ENCODE measurements at regions not wholly inside any gene's neighbourhood (a gene's known extent, or its start where the extent isn't known, plus 50 kb on each side); places are given as distances from the start of the nearest gene placed in this dataset.

- no peak overlapping the region for H3K27ac ChIP-seq
- no peak for TF ChIP-seq CTCF (conservative IDR thresholded peaks at IDR 0.05; ENCODE audit: low read depth, low read length)
- H3K4me2 ChIP-seq, result no peak overlapping the region
- no peak overlapping the region for H3K9ac ChIP-seq
- H4K20me1 ChIP-seq (ENCODE audit: insufficient read depth), result no peaks in the 10 kb centered on the region
- H3K4me3 ChIP-seq (IDR thresholded peaks at IDR 0.05; ENCODE audit: insufficient read depth, low read depth, low read length), result no peak overlapping the region
- H3K27me3 ChIP-seq (ENCODE audit: insufficient read depth, low read depth), result no peaks in the 10 kb centered on the region
- no peaks in the 10 kb centered on the region for H3K79me2 ChIP-seq (ENCODE audit: insufficient read depth, low read depth)
- H3K36me3 ChIP-seq (ENCODE audit: insufficient read depth), result no peaks in the 10 kb centered on the region
- H2AFZ ChIP-seq (ENCODE audit: low read depth), result no peak overlapping the region
- peaks cover 19% of the 10 kb centered on the region for H3K4me1 ChIP-seq (ENCODE audit: low read depth, poor library complexity, severe bottlenecking)
These were observed 452.9 kb downstream of the TFAP2B start for GRCh38 chr6:51271615-51272014.

- H3K27me3 ChIP-seq (ENCODE audit: insufficient read depth, low read depth), result no peaks in the 10 kb centered on the region
- TF ChIP-seq CTCF (conservative IDR thresholded peaks at IDR 0.05; ENCODE audit: low read depth, low read length), result no peak
- no peak overlapping the region for H3K27ac ChIP-seq
These were observed 454.7 kb downstream of the TFAP2B start for GRCh38 chr6:51273228-51273961.

GRCh38 chr6:51277474-51277873, 458.8 kb downstream of the TFAP2B start:
- Histone ChIP-seq H3K9ac (no peak overlapping the region), H3K36me3 (ENCODE audit: insufficient read depth) (no peaks in the 10 kb centered on the region), H3K79me2 (ENCODE audit: insufficient read depth, low read depth) (no peaks in the 10 kb centered on the region), H4K20me1 (ENCODE audit: insufficient read depth) (no peaks in the 10 kb centered on the region), H3K4me2 (no peak overlapping the region), H2AFZ (ENCODE audit: low read depth) (no peak overlapping the region), H3K27me3 (ENCODE audit: insufficient read depth, low read depth) (no peaks in the 10 kb centered on the region), H3K4me3 (IDR thresholded peaks at IDR 0.05; ENCODE audit: insufficient read depth, low read depth, low read length) (no peak overlapping the region), H3K27ac (no peak overlapping the region), H3K4me1 (ENCODE audit: low read depth, poor library complexity, severe bottlenecking) (no peaks in the 10 kb centered on the region)
- no peak for TF ChIP-seq CTCF (conservative IDR thresholded peaks at IDR 0.05; ENCODE audit: low read depth, low read length)

More at GRCh38 chr6:51273228-51273961, 454.7 kb downstream of the TFAP2B start:
- no peaks in the 10 kb centered on the region for H4K20me1 ChIP-seq (ENCODE audit: insufficient read depth)
- H3K4me1 ChIP-seq (ENCODE audit: low read depth, poor library complexity, severe bottlenecking), result peaks cover 1% of the 10 kb centered on the region
- H2AFZ ChIP-seq (ENCODE audit: low read depth), result no peak overlapping the region
- H3K4me2 ChIP-seq, result no peak overlapping the region
- H3K79me2 ChIP-seq (ENCODE audit: insufficient read depth, low read depth), result no peaks in the 10 kb centered on the region
- H3K9ac ChIP-seq, result no peak overlapping the region
- no peak overlapping the region for H3K4me3 ChIP-seq (IDR thresholded peaks at IDR 0.05; ENCODE audit: insufficient read depth, low read depth, low read length)
- no peaks in the 10 kb centered on the region for H3K36me3 ChIP-seq (ENCODE audit: insufficient read depth)

GRCh38 chr6:51282026-51282425, 463.4 kb downstream of the TFAP2B start:
- Histone ChIP-seq H3K27ac (no peak overlapping the region), H3K79me2 (ENCODE audit: insufficient read depth, low read depth) (no peaks in the 10 kb centered on the region), H3K4me3 (IDR thresholded peaks at IDR 0.05; ENCODE audit: insufficient read depth, low read depth, low read length) (no peak overlapping the region), H3K4me1 (ENCODE audit: low read depth, poor library complexity, severe bottlenecking) (no peaks in the 10 kb centered on the region), H2AFZ (ENCODE audit: low read depth) (no peak overlapping the region), H3K27me3 (ENCODE audit: insufficient read depth, low read depth) (no peaks in the 10 kb centered on the region), H3K4me2 (no peak overlapping the region), H3K36me3 (ENCODE audit: insufficient read depth) (no peaks in the 10 kb centered on the region), H4K20me1 (ENCODE audit: insufficient read depth) (no peaks in the 10 kb centered on the region), H3K9ac (no peak overlapping the region)
- TF ChIP-seq CTCF (conservative IDR thresholded peaks at IDR 0.05; ENCODE audit: low read depth, low read length), result no peak
